ENCODE measurements at regions not wholly inside any gene's neighbourhood (a gene's known extent, or its start where the extent isn't known, plus 50 kb on each side); places are given as distances from the start of the nearest gene placed in this dataset.
"Not testable (repeated sequence)": the region's sequence is repeated elsewhere in the genome, so short reads cannot be mapped to it uniquely, and the experiment has no call there.

DNA sequence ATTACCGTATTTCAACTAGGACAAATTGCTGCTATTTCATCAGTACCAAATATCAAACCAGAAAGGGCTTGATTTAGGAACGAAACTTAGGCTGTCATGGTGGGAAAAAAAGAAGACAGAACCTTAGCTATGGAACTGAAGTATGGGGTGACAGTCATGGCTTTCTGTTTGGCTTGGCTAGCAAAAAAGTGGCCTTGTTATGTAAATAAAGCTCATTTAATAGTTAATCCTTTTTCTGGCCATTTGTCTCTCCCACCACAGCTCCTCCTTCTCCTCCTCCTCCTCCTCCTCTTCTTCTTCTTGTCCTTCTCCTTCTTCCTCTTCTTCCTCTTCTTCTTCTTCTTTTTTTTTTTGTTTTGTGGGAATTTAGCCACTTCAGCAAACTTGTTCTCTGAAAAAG lies 434.7 kb upstream of the NDST4 start:
- no peaks in the 10 kb centered on the region for H3K27me3 ChIP-seq (ENCODE audit: control insufficient read depth in 1 of 2, insufficient read depth in 2 of 2, low read length in 2 of 2)
- ATAC-seq (ENCODE audit: poor library complexity) (no peak), DNase-seq (no peak)
- H3K27ac Mint-ChIP-seq: no peak overlapping the region
- H3K4me3 Mint-ChIP-seq: no peak overlapping the region
- H3K27me3 Mint-ChIP-seq: no peaks in the 10 kb centered on the region
- no peaks in the 10 kb centered on the region for H3K36me3 ChIP-seq (ENCODE audit: insufficient read depth, low read length)
- no peaks in the 10 kb centered on the region for H3K36me3 Mint-ChIP-seq (ENCODE audit: low read depth)
- H3K4me1 Mint-ChIP-seq (ENCODE audit: low read depth): no peaks in the 10 kb centered on the region
- ChIA-PET POLR2A (no interaction called here), CTCF (no interaction called here)
- no peaks in the 10 kb centered on the region for H3K9me3 Mint-ChIP-seq
- TF ChIP-seq, protein P1, sequence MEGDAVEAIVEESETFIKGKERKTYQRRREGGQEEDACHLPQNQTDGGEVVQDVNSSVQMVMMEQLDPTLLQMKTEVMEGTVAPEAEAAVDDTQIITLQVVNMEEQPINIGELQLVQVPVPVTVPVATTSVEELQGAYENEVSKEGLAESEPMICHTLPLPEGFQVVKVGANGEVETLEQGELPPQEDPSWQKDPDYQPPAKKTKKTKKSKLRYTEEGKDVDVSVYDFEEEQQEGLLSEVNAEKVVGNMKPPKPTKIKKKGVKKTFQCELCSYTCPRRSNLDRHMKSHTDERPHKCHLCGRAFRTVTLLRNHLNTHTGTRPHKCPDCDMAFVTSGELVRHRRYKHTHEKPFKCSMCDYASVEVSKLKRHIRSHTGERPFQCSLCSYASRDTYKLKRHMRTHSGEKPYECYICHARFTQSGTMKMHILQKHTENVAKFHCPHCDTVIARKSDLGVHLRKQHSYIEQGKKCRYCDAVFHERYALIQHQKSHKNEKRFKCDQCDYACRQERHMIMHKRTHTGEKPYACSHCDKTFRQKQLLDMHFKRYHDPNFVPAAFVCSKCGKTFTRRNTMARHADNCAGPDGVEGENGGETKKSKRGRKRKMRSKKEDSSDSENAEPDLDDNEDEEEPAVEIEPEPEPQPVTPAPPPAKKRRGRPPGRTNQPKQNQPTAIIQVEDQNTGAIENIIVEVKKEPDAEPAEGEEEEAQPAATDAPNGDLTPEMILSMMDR (IDR thresholded peaks at IDR 0.05): no peak
- H3K4me1 ChIP-seq (ENCODE audit: insufficient read depth, low read length): no peaks in the 10 kb centered on the region
- no peak overlapping the region for H3K27ac ChIP-seq (ENCODE audit: low read depth in 1 of 2, low read length in 2 of 2)
- H3K4me3 ChIP-seq (ENCODE audit: low read length): no peak overlapping the region
- no peaks in the 10 kb centered on the region for H3K9me3 ChIP-seq (ENCODE audit: control insufficient read depth in 1 of 2, insufficient read depth in 1 of 2, low read length in 2 of 2)
- intact Hi-C loops (cut with DNase I, micrococcal nuclease): no loop called here

DNA sequence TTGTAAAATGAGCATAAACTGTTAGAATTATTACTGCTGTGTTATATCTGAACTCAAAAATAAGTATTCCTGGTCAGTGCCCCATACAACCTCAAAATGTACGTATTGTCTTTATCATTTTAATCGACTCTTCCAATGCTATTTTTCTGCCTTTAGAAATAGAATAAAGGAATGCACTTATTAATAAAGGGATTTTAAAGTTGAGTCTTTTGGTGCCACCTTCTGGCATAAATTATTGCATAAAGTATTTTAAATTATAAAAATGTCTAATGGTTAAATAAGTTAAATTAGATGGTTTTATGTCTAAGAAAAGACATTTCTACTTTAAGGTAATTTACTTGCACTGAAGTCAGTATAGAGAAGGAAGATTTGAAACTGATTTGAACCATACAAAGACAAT lies 424.0 kb upstream of the NDST4 start:
- no peak for DNase-seq
- POLR2A ChIA-PET: no interaction called here
- no peak overlapping the region for H3K4me3 Mint-ChIP-seq
- no peak for ATAC-seq (ENCODE audit: poor library complexity)
- no peaks in the 10 kb centered on the region for H3K9me3 ChIP-seq (ENCODE audit: control insufficient read depth in 1 of 2, insufficient read depth in 1 of 2, low read length in 2 of 2)
- no peaks in the 10 kb centered on the region for H3K27me3 ChIP-seq (ENCODE audit: control insufficient read depth in 1 of 2, insufficient read depth in 2 of 2, low read length in 2 of 2)
- intact Hi-C loops (cut with DNase I, micrococcal nuclease): no loop called here
- H3K27ac ChIP-seq (ENCODE audit: low read depth in 1 of 2, low read length in 2 of 2): no peak overlapping the region
- H3K36me3 Mint-ChIP-seq (ENCODE audit: low read depth): no peaks in the 10 kb centered on the region
- no peak overlapping the region for H3K4me3 ChIP-seq (ENCODE audit: low read length)
- H3K27me3 Mint-ChIP-seq: no peaks in the 10 kb centered on the region
- no peaks in the 10 kb centered on the region for H3K9me3 Mint-ChIP-seq
- no peaks in the 10 kb centered on the region for H3K4me1 Mint-ChIP-seq (ENCODE audit: low read depth)
- H3K27ac Mint-ChIP-seq: no peak overlapping the region
- TF ChIP-seq, protein P1 (IDR thresholded peaks at IDR 0.05): no peak
- no peaks in the 10 kb centered on the region for H3K36me3 ChIP-seq (ENCODE audit: insufficient read depth, low read length)
- no peaks in the 10 kb centered on the region for H3K4me1 ChIP-seq (ENCODE audit: insufficient read depth, low read length)
- CTCF ChIA-PET: no interaction called here

DNA sequence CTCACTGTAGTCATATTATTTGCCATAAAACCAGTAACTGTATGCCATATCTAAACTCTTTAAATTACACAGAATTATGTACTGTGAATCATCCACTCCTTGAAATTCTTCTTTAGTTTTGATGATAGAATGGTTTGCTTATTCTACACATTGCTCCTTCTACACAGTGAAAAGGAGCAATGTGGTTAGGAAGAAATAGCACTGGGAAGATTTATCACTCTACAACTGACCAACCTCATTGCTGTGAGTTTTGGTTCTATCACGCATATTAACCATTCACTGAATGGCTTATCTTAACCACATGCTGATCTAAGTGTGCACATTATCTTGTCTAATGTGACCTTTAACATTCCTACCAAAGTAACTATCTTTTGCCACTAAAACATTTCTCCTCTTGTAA lies 415.7 kb upstream of the NDST4 start:
- Histone ChIP-seq H3K27me3 (ENCODE audit: control insufficient read depth in 1 of 2, insufficient read depth in 2 of 2, low read length in 2 of 2) (no peaks in the 10 kb centered on the region), H3K27ac (ENCODE audit: low read depth in 1 of 2, low read length in 2 of 2) (no peak overlapping the region), H3K4me1 (ENCODE audit: insufficient read depth, low read length) (no peaks in the 10 kb centered on the region), H3K36me3 (ENCODE audit: insufficient read depth, low read length) (no peaks in the 10 kb centered on the region), H3K9me3 (ENCODE audit: control insufficient read depth in 1 of 2, insufficient read depth in 1 of 2, low read length in 2 of 2) (peaks cover 0 to 5% of the 10 kb centered on the region in 2 experiments), H3K4me3 (ENCODE audit: low read length) (no peak overlapping the region)
- DNase-seq: no peak
- H3K4me3 Mint-ChIP-seq: no peak overlapping the region
- TF ChIP-seq, protein P1 (IDR thresholded peaks at IDR 0.05): no peak
- no peaks in the 10 kb centered on the region for H3K4me1 Mint-ChIP-seq (ENCODE audit: low read depth)
- H3K27me3 Mint-ChIP-seq: no peaks in the 10 kb centered on the region
- H3K27ac Mint-ChIP-seq: no peak overlapping the region
- POLR2A ChIA-PET: no interaction called here
- CTCF ChIA-PET: no interaction called here
- intact Hi-C loops (cut with DNase I, micrococcal nuclease): no loop called here
- no peak for ATAC-seq (ENCODE audit: poor library complexity)
- H3K9me3 Mint-ChIP-seq: peaks cover 4% of the 10 kb centered on the region
- no peaks in the 10 kb centered on the region for H3K36me3 Mint-ChIP-seq (ENCODE audit: low read depth)

DNA sequence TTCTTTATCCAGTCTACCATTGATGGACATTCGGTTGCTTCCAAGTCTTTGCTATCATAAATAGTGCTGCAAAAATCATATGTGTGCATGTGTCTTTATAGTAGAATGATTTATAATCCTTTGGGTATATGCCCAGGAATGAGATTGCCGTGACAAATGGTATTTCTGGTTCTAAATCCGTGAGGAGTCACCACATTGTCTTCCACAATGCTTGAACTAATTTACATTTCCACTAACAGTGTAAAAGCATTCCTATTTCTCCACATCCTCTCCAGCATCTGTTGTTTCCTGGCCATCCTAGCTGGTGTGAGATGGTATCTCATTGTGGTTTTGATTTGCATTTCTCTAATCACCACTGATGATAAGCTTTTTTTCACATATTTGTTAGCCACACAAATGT lies 406.1 kb upstream of the NDST4 start:
- DNase-seq; POLR2A ChIA-PET; H3K4me1 ChIP-seq (ENCODE audit: insufficient read depth, low read length); H3K36me3 Mint-ChIP-seq (ENCODE audit: low read depth); CTCF ChIA-PET; H3K4me3 ChIP-seq (ENCODE audit: low read length); H3K27ac Mint-ChIP-seq; H3K27me3 Mint-ChIP-seq; H3K4me3 Mint-ChIP-seq; H3K4me1 Mint-ChIP-seq (ENCODE audit: low read depth); H3K27me3 ChIP-seq (ENCODE audit: control insufficient read depth in 1 of 2, insufficient read depth in 2 of 2, low read length in 2 of 2); H3K36me3 ChIP-seq (ENCODE audit: insufficient read depth, low read length); intact Hi-C loops (cut with DNase I, micrococcal nuclease); ATAC-seq (ENCODE audit: poor library complexity); H3K9me3 Mint-ChIP-seq; H3K9me3 ChIP-seq (ENCODE audit: control insufficient read depth in 1 of 2, insufficient read depth in 1 of 2, low read length in 2 of 2); H3K27ac ChIP-seq (ENCODE audit: low read depth in 1 of 2, low read length in 2 of 2): not testable (repeated sequence)
